ENCODE measurements at regions not wholly inside any gene's neighbourhood (a gene's known extent, or its start where the extent isn't known, plus 50 kb on each side); places are given as distances from the start of the nearest gene placed in this dataset.

- H3K27ac Mint-ChIP-seq = no peak overlapping the region
- peaks cover 9% of the 10 kb centered on the region for H3K36me3 Mint-ChIP-seq
- ATAC-seq (ENCODE audit: low read depth) (no peak), DNase-seq (ENCODE audit: low spot score in 2 of 2) (no peak)
- no peaks in the 10 kb centered on the region for H3K27me3 Mint-ChIP-seq
- H3K9me3 Mint-ChIP-seq = no peaks in the 10 kb centered on the region
- no peak overlapping the region for H3K4me3 Mint-ChIP-seq
- peaks cover 15% of the 10 kb centered on the region for H3K4me1 Mint-ChIP-seq
Measured at GRCh38 chr5:124692950-124693349, 53.5 kb downstream of the ZNF608 start.

- no peak for ATAC-seq (ENCODE audit: low read depth)
- Mint-ChIP-seq H3K4me3 (no peak overlapping the region), H3K27me3 (no peaks in the 10 kb centered on the region), H3K36me3 (peaks cover 9% of the 10 kb centered on the region), H3K9me3 (no peaks in the 10 kb centered on the region), H3K4me1 (peaks cover 17% of the 10 kb centered on the region), H3K27ac (no peak overlapping the region)
- no peak for DNase-seq (ENCODE audit: low spot score in 2 of 2)
Measured at GRCh38 chr5:124692324-124692723, 54.1 kb downstream of the ZNF608 start.

GRCh38 chr5:124689653-124690052 lies 56.8 kb downstream of the ZNF608 start:
- H3K27me3 Mint-ChIP-seq = no peaks in the 10 kb centered on the region
- no peaks in the 10 kb centered on the region for H3K9me3 Mint-ChIP-seq
- DNase-seq (ENCODE audit: low spot score in 2 of 2) (no peak), ATAC-seq (ENCODE audit: low read depth) (no peak)
- peaks cover 14% of the 10 kb centered on the region for H3K4me1 Mint-ChIP-seq
- no peak overlapping the region for H3K4me3 Mint-ChIP-seq
- no peaks in the 10 kb centered on the region for H3K36me3 Mint-ChIP-seq
- H3K27ac Mint-ChIP-seq = no peak overlapping the region

GRCh38 chr5:124686239-124687004 lies 60.0 kb downstream of the ZNF608 start:
- Mint-ChIP-seq H3K4me3 (no peak overlapping the region), H3K9me3 (no peaks in the 10 kb centered on the region), H3K27me3 (no peaks in the 10 kb centered on the region), H3K4me1 (peaks cover 19% of the 10 kb centered on the region), H3K27ac (peak overlapping the region; percentile 43), H3K36me3 (peaks cover 5% of the 10 kb centered on the region)
- no peak for ATAC-seq (ENCODE audit: low read depth)
- DNase-seq (ENCODE audit: low spot score in 2 of 2) = no peak

- peaks cover 20% of the 10 kb centered on the region for H3K4me1 Mint-ChIP-seq
- DNase-seq (ENCODE audit: low spot score in 2 of 2) (no peak), ATAC-seq (ENCODE audit: low read depth) (no peak)
- H3K4me3 Mint-ChIP-seq = no peak overlapping the region
- H3K36me3 Mint-ChIP-seq = peaks cover 5% of the 10 kb centered on the region
- H3K9me3 Mint-ChIP-seq = no peaks in the 10 kb centered on the region
- H3K27me3 Mint-ChIP-seq = no peaks in the 10 kb centered on the region
- H3K27ac Mint-ChIP-seq = no peak overlapping the region
Measured at GRCh38 chr5:124685404-124685930, 61.0 kb downstream of the ZNF608 start.

GRCh38 chr5:124683917-124684555 lies 62.4 kb downstream of the ZNF608 start:
- no peaks in the 10 kb centered on the region for H3K27me3 Mint-ChIP-seq
- ATAC-seq (ENCODE audit: low read depth) (no peak), DNase-seq (ENCODE audit: low spot score in 2 of 2) (no peak)
- H3K4me3 Mint-ChIP-seq = no peak overlapping the region
- H3K9me3 Mint-ChIP-seq = no peaks in the 10 kb centered on the region
- no peak overlapping the region for H3K27ac Mint-ChIP-seq
- peaks cover 7% of the 10 kb centered on the region for H3K36me3 Mint-ChIP-seq
- H3K4me1 Mint-ChIP-seq = peaks cover 25% of the 10 kb centered on the region

GRCh38 chr5:124679578-124680199 lies 66.8 kb downstream of the ZNF608 start:
- no peaks in the 10 kb centered on the region for H3K9me3 Mint-ChIP-seq
- DNase-seq (ENCODE audit: low spot score in 2 of 2) (no peak), ATAC-seq (ENCODE audit: low read depth) (no peak)
- no peak overlapping the region for H3K4me3 Mint-ChIP-seq
- no peak overlapping the region for H3K27ac Mint-ChIP-seq
- H3K27me3 Mint-ChIP-seq = no peaks in the 10 kb centered on the region
- H3K4me1 Mint-ChIP-seq = peaks cover 15% of the 10 kb centered on the region
- H3K36me3 Mint-ChIP-seq = peaks cover 9% of the 10 kb centered on the region

- H3K4me1 Mint-ChIP-seq = peaks cover 13% of the 10 kb centered on the region
- no peak overlapping the region for H3K27ac Mint-ChIP-seq
- no peak for DNase-seq (ENCODE audit: low spot score in 2 of 2)
- peaks cover 9% of the 10 kb centered on the region for H3K36me3 Mint-ChIP-seq
- no peak overlapping the region for H3K4me3 Mint-ChIP-seq
- ATAC-seq (ENCODE audit: low read depth) = no peak
- no peaks in the 10 kb centered on the region for H3K27me3 Mint-ChIP-seq
- H3K9me3 Mint-ChIP-seq = no peaks in the 10 kb centered on the region
Measured at GRCh38 chr5:124678922-124679519, 67.4 kb downstream of the ZNF608 start.

GRCh38 chr5:124678468-124678867 lies 68.0 kb downstream of the ZNF608 start:
- Mint-ChIP-seq H3K36me3 (peaks cover 9% of the 10 kb centered on the region), H3K27ac (no peak overlapping the region), H3K4me3 (no peak overlapping the region), H3K9me3 (no peaks in the 10 kb centered on the region), H3K4me1 (peaks cover 12% of the 10 kb centered on the region), H3K27me3 (no peaks in the 10 kb centered on the region)
- no peak for ATAC-seq (ENCODE audit: low read depth)
- DNase-seq (ENCODE audit: low spot score in 2 of 2) = no peak

GRCh38 chr5:124677374-124678351 lies 68.8 kb downstream of the ZNF608 start:
- no peak for DNase-seq (ENCODE audit: low spot score in 2 of 2)
- Mint-ChIP-seq H3K27me3 (no peaks in the 10 kb centered on the region), H3K4me3 (no peak overlapping the region), H3K36me3 (peaks cover 7% of the 10 kb centered on the region), H3K4me1 (peaks cover 12% of the 10 kb centered on the region), H3K27ac (no peak overlapping the region), H3K9me3 (no peaks in the 10 kb centered on the region)
- no peak for ATAC-seq (ENCODE audit: low read depth)

- Mint-ChIP-seq H3K36me3 (peaks cover 4% of the 10 kb centered on the region), H3K27me3 (no peaks in the 10 kb centered on the region), H3K4me1 (peaks cover 13% of the 10 kb centered on the region), H3K27ac (no peak overlapping the region), H3K4me3 (no peak overlapping the region), H3K9me3 (no peaks in the 10 kb centered on the region)
- no peak for ATAC-seq (ENCODE audit: low read depth)
- no peak for DNase-seq (ENCODE audit: low spot score in 2 of 2)
Measured at GRCh38 chr5:124675931-124676846, 70.2 kb downstream of the ZNF608 start.

- H3K27ac Mint-ChIP-seq = no peak overlapping the region
- ATAC-seq (ENCODE audit: low read depth) (no peak), DNase-seq (ENCODE audit: low spot score in 2 of 2) (no peak)
- H3K36me3 Mint-ChIP-seq = no peaks in the 10 kb centered on the region
- peaks cover 14% of the 10 kb centered on the region for H3K4me1 Mint-ChIP-seq
- H3K4me3 Mint-ChIP-seq = no peak overlapping the region
- H3K27me3 Mint-ChIP-seq = no peaks in the 10 kb centered on the region
- H3K9me3 Mint-ChIP-seq = no peaks in the 10 kb centered on the region
Measured at GRCh38 chr5:124671193-124671592, 75.2 kb downstream of the ZNF608 start.
